T-cell (primary cell): ENCODE measurements at regions not wholly inside any gene's neighbourhood (a gene's known extent, or its start where the extent isn't known, plus 50 kb on each side); places are given as distances from the start of the nearest gene placed in this dataset.
"Not testable (repeated sequence)": the region's sequence is repeated elsewhere in the genome, so short reads cannot be mapped to it uniquely, and the experiment has no call there.

ENCODE experiments used
- ATAC-seq, 4 experiments: fragments of 200-7000 bp in 3 of 4; fragments of 150-1000 bp in 1 of 4; cut with Tn5 transposase; replicated peaks in 1 of 4; 1 replicate in 3 of 4; 2 replicates in 1 of 4; pipeline ENCODE4 v1.10.0; 2021; ENCODE audit warnings: moderate library complexity in 3 of 4, mild to moderate bottlenecking in 2 of 4, moderate number of reproducible peaks in 1 of 4
- CTCF ChIA-PET, 2 donors: fragments of 300-600 bp; sonication (Branson Sonifier 250); formaldehyde crosslinking; loops; one replicate each; lab custom pipeline; 2022; ENCODE audit warnings: antibody characterized with exemption in 2 of 2; lab: Charles Lee
- POLR2A ChIA-PET, 2 donors: fragments of 300-600 bp; sonication (Branson Sonifier 250); formaldehyde crosslinking; loops; one replicate each; lab custom pipeline; 2022; ENCODE audit warnings: antibody characterized with exemption in 2 of 2; lab: Charles Lee
- DNase-seq, 35 experiments: peaks; one replicate each; pipeline versions ENCODE4 v3.0.0 to v3.0.0-alpha.2; 2013 to 2023
- H3K27ac ChIP-seq: one replicate; pipeline ENCODE4 v1.5.1; 2013; ENCODE audit warnings: low read length
- H3K27me3 ChIP-seq, 2 experiments: replicated peaks in 1 of 2; 1 replicate in 1 of 2; 2 replicates in 1 of 2; pipeline versions ENCODE4 v1.6.1 to v1.7.0; 2013; ENCODE audit warnings: low read length in 1 of 2, mixed read lengths in 1 of 2; ENCODE audit not compliant: control insufficient read depth in 2 of 2, insufficient read depth in 2 of 2; ENCODE audit errors: extremely low read depth in 1 of 2
- H3K36me3 ChIP-seq, 2 donors: 1 replicate in 1 of 2; 2 replicates in 1 of 2; pipeline versions ENCODE4 v1.6.1 to v1.7.0; 2013; ENCODE audit warnings: low read length in 1 of 2; ENCODE audit not compliant: control insufficient read depth in 2 of 2, insufficient read depth in 1 of 2; ENCODE audit errors: extremely low read depth in 1 of 2
- H3K4me1 ChIP-seq, 2 experiments: 1 replicate in 1 of 2; 2 replicates in 1 of 2; pipeline versions ENCODE4 v1.6.1 to v1.7.0; 2013; ENCODE audit warnings: low read length in 2 of 2, mixed read lengths in 1 of 2; ENCODE audit not compliant: insufficient read depth in 2 of 2, control insufficient read depth in 1 of 2; ENCODE audit errors: extremely low read depth in 1 of 2
- H3K4me3 ChIP-seq, 2 donors: 1 replicate in 1 of 2; 2 replicates in 1 of 2; pipeline versions ENCODE4 v1.5.1 to v1.7.0; 2013; ENCODE audit warnings: mild to moderate bottlenecking in 2 of 2, low read length in 1 of 2, moderate library complexity in 1 of 2; ENCODE audit not compliant: control insufficient read depth in 1 of 2; ENCODE audit errors: extremely low read depth in 1 of 2
- H3K9me3 ChIP-seq: 2 replicates; pipeline ENCODE4 v1.7.0; 2013
- H3K27ac Mint-ChIP-seq, 2 donors: one replicate each; pipeline ENCODE4 v1.8.0; 2020 to 2021; ENCODE audit warnings: mild to moderate bottlenecking in 2 of 2, mixed read lengths in 2 of 2
- H3K27me3 Mint-ChIP-seq, 2 donors: one replicate each; pipeline ENCODE4 v1.8.0; 2021 to 2022; ENCODE audit warnings: mixed read lengths in 2 of 2
- H3K36me3 Mint-ChIP-seq: one replicate; pipeline ENCODE4 v1.8.0; 2021; ENCODE audit warnings: mixed read lengths
- H3K4me1 Mint-ChIP-seq, 3 donors: one replicate each; pipeline ENCODE4 v1.8.0; 2020 to 2022; ENCODE audit warnings: mixed read lengths in 3 of 3, mild to moderate bottlenecking in 1 of 3
- H3K4me3 Mint-ChIP-seq, 3 donors: one replicate each; pipeline ENCODE4 v1.8.0; 2020 to 2022; ENCODE audit warnings: mild to moderate bottlenecking in 3 of 3, mixed read lengths in 3 of 3, moderate library complexity in 3 of 3
- H3K9me3 Mint-ChIP-seq, 3 donors: one replicate each; pipeline ENCODE4 v1.8.0; 2020 to 2022; ENCODE audit warnings: mixed read lengths in 3 of 3
- WGBS: methylation state at CpG from one replicate; pipeline ENCODE4 v1.1.5; 2013; ENCODE audit warnings: missing lambda C conversion rate; ENCODE audit not compliant: insufficient coverage; 5-methylcytosine and 5-hydroxymethylcytosine counted together

DNA sequence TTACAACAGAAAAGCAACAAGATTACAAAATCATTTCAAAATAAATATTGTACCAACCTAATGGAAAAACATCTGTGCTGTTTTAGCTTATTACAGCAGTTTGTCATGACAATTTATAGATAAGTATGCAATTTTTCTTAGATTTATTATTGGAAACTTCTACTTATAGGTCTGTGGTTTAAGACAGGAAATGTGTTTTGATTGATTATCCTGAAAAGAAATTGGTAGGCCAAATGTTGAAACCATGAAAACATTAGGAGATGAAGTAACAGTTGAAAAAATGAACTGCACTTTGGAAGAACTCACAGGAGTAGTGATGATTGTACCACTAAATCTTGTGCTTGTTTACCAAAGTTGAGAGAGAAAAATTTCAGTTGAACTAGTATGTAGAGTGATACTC, 162.2 kb upstream of the GIMD1 start:
- H3K9me3 Mint-ChIP-seq = peaks cover 0 to 4% (median 2%) of the 10 kb centered on the region in 3 donors
- H3K27me3 Mint-ChIP-seq = no peaks in the 10 kb centered on the region
- Histone ChIP-seq H3K36me3 (no peaks in the 10 kb centered on the region), H3K4me1 (no peaks in the 10 kb centered on the region), H3K27ac (no peak overlapping the region), H3K27me3 (no peaks in the 10 kb centered on the region), H3K9me3 (no peaks in the 10 kb centered on the region), H3K4me3 (no peak overlapping the region)
- no peak for DNase-seq
- H3K27ac Mint-ChIP-seq = no peak overlapping the region
- no peaks in the 10 kb centered on the region for H3K36me3 Mint-ChIP-seq
- H3K4me1 Mint-ChIP-seq = no peaks in the 10 kb centered on the region
- no peak overlapping the region for H3K4me3 Mint-ChIP-seq
- POLR2A ChIA-PET = no interaction called here
- no peak for ATAC-seq
- CTCF ChIA-PET = no interaction called here

DNA sequence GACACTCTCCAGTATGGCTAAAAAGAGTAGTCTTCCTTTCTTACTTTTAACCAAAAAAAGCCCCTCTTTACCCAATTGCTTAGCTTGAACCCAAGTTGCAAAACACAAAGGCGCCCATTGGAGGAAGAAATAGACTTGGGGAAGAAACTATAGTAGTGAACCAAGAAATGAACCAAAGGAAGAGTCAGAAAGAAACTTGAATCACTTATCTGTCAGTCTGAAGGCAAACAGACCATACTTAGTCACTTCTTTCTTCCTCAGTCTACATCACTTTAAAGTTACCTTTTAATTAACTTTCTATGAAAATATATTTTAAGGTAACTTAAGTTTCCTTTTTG, 161.4 kb upstream of the GIMD1 start:
- H3K9me3 Mint-ChIP-seq = peaks cover 0 to 4% (median 2%) of the 10 kb centered on the region in 3 donors
- no CpG with 5 or more reads among the region's 1 CpG for WGBS

DNA sequence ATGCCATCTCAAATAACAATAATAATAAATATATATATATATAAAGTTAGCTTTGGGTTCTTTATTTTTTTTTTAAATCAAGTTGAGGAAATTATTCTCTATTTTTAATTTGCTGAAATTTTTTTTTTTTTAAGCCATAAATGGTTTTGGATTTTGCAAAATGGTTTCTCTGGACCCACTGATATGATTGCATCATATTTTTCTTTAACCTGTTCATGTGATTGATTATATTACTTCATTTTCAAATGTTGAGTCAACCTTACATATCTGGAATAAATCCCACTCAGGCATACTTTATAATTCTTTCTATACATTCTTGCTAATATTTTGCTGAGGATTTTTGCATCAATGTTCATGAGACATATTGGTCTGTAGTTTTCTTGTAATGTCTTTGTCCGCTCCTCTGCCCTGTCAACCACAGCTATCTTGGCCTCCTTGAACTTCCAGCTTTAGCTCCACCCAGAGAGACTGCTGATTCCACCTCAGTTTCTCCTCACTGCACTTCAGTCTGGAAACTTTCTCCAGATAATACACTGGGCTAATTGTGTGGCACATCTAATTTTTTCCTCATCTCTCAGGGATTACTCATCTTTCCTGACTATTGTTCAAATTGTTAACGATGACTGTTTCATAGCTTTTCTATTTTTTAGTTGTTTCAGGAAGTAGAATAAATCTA, 160.9 kb upstream of the GIMD1 start:
- Histone ChIP-seq H3K27me3 (no peaks in the 10 kb centered on the region), H3K9me3 (no peaks in the 10 kb centered on the region), H3K4me3 (no peak overlapping the region), H3K36me3 (no peaks in the 10 kb centered on the region), H3K4me1 (no peaks in the 10 kb centered on the region), H3K27ac (no peak overlapping the region)
- ATAC-seq (no peak), DNase-seq (no peak)
- no peak overlapping the region for H3K27ac Mint-ChIP-seq
- peaks cover 0 to 3% (median 2%) of the 10 kb centered on the region in 3 donors for H3K9me3 Mint-ChIP-seq
- POLR2A ChIA-PET = no interaction called here
- H3K4me1 Mint-ChIP-seq = no peaks in the 10 kb centered on the region
- CTCF ChIA-PET = no interaction called here
- H3K36me3 Mint-ChIP-seq = no peaks in the 10 kb centered on the region
- no CpG with 5 or more reads among the region's 2 CpGs for WGBS
- H3K4me3 Mint-ChIP-seq = no peak overlapping the region
- no peaks in the 10 kb centered on the region for H3K27me3 Mint-ChIP-seq

More for the DNA sequence above, 161.4 kb upstream of the GIMD1 start:
- H3K9me3 ChIP-seq = no peaks in the 10 kb centered on the region
- Mint-ChIP-seq H3K4me1 (no peaks in the 10 kb centered on the region), H3K4me3 (no peak overlapping the region), H3K27me3 (no peaks in the 10 kb centered on the region), H3K36me3 (no peaks in the 10 kb centered on the region), H3K27ac (no peak overlapping the region)
- DNase-seq = no peak
- no peaks in the 10 kb centered on the region for H3K4me1 ChIP-seq
- no peak overlapping the region for H3K27ac ChIP-seq
- no peaks in the 10 kb centered on the region for H3K27me3 ChIP-seq
- POLR2A ChIA-PET = no interaction called here
- H3K4me3 ChIP-seq = no peak overlapping the region
- no peaks in the 10 kb centered on the region for H3K36me3 ChIP-seq
- no peak for ATAC-seq
- CTCF ChIA-PET = no interaction called here

DNA sequence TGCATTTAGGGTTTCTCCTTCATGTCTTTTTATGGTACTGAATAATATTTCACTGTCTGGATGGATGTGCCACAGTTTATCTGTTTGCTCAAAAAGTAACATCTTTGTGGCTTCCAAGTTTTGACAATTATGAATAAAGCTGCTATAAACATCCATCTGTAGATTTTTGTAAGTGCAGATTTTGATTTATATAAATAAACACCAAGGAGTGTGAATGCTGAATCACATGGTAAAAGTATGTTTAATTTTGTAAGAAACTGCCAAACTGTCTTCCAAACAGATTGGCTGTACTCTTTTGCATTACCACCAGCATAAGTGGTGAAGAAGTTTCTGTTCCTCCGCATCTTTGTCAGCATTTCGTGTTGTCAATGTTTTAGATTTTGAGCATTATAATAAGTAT, 158.7 kb upstream of the GIMD1 start:
- H3K36me3 ChIP-seq = no peaks in the 10 kb centered on the region
- Mint-ChIP-seq H3K4me3 (no peak overlapping the region), H3K27ac (no peak overlapping the region), H3K9me3 (no peaks in the 10 kb centered on the region), H3K36me3 (no peaks in the 10 kb centered on the region), H3K4me1 (no peaks in the 10 kb centered on the region), H3K27me3 (no peaks in the 10 kb centered on the region)
- DNase-seq = no peak
- H3K27ac ChIP-seq = no peak overlapping the region
- CTCF ChIA-PET = no interaction called here
- no peaks in the 10 kb centered on the region for H3K9me3 ChIP-seq
- no peaks in the 10 kb centered on the region for H3K4me1 ChIP-seq
- POLR2A ChIA-PET = no interaction called here
- WGBS = no CpG with 5 or more reads among the region's 2 CpGs
- ATAC-seq = no peak
- no peaks in the 10 kb centered on the region for H3K27me3 ChIP-seq
- H3K4me3 ChIP-seq = no peak overlapping the region

DNA sequence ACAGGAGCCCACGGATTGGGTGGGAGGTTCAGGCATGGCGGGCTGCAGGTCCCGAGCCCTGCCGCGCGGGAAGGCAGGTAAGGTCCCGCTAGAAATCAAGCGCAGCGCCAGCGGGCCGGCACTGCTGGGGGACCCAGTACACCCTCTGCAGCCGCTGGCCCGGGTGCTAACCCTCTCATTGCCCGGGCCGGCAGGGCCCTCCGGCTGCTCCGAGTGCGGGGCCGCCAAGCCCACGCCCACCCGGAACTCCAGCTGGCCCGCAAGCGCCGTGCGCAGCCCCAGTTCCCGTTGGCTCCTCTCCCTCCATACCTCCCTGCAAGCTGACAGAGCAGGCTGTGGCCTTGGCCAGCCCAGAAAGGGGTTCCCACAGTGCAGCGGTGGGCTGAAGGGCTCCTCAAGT, 156.8 kb upstream of the GIMD1 start:
- DNase-seq, H3K9me3 ChIP-seq, H3K4me1 Mint-ChIP-seq, H3K27ac ChIP-seq, H3K27me3 Mint-ChIP-seq, H3K4me3 ChIP-seq, H3K36me3 ChIP-seq, H3K36me3 Mint-ChIP-seq, H3K4me3 Mint-ChIP-seq, H3K9me3 Mint-ChIP-seq, CTCF ChIA-PET, ATAC-seq, H3K4me1 ChIP-seq, H3K27ac Mint-ChIP-seq, POLR2A ChIA-PET, H3K27me3 ChIP-seq: not testable (repeated sequence)
- WGBS = 97% methylated on average over 23 of the region's 27 CpGs

DNA sequence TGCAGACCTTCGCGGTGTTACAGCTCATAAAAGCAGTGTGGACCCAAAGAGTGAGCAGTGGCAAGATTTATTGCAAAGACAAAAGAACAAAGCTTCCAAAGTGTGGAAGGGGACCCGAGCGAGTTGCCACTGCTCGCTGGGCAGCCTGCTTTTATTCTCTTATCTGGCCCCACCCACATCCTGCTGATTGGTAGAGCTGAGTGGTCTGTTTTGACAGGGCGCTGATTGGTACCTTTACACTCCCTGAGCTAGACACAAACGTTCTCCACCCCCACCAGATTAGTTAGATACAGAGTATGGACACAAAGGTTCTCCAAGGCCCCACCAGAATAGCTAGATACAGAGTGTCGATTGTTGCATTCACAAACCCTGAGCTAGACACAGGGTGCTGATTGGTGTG, 156.2 kb upstream of the GIMD1 start:
- H3K4me1 ChIP-seq, H3K27ac Mint-ChIP-seq, H3K4me1 Mint-ChIP-seq, H3K36me3 Mint-ChIP-seq, H3K27me3 Mint-ChIP-seq, H3K4me3 Mint-ChIP-seq, H3K9me3 Mint-ChIP-seq, H3K36me3 ChIP-seq, H3K27ac ChIP-seq, CTCF ChIA-PET, ATAC-seq, H3K9me3 ChIP-seq, DNase-seq, H3K27me3 ChIP-seq, H3K4me3 ChIP-seq, POLR2A ChIA-PET: not testable (repeated sequence)
- WGBS = 100% methylated on average over 2 of the region's 8 CpGs

DNA sequence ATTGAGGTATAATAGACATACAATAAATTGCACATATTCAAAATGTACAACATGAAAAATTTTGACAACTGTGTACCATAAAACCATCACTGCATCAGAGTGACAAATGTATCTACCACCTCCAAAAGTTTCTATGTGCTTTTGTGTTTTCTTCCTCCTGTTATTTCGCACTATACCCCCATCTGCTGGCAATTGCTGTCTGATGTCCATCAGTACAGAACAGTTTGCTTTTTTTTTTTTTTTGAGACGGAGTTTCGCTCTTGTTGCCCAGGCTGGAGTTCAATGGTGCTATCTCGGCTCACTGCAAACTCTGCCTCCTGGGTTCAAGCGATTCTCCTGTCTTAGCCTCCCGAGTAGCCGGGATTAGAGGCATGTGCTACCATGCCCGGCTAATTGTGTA, 154.3 kb upstream of the GIMD1 start:
- H3K9me3 ChIP-seq = no peaks in the 10 kb centered on the region
- H3K36me3 Mint-ChIP-seq = no peaks in the 10 kb centered on the region
- H3K27me3 Mint-ChIP-seq = peaks cover 0 to 3% of the 10 kb centered on the region in 2 donors
- WGBS = 96% methylated on average over 4 of the region's 8 CpGs
- ATAC-seq (no peak), DNase-seq (no peak)
- ChIA-PET POLR2A (no interaction called here), CTCF (no interaction called here)
- H3K27ac Mint-ChIP-seq = no peak overlapping the region
- H3K27ac ChIP-seq = no peak overlapping the region
- H3K4me1 ChIP-seq = no peaks in the 10 kb centered on the region
- H3K9me3 Mint-ChIP-seq = peaks cover 2 to 9% (median 3%) of the 10 kb centered on the region in 3 donors
- H3K27me3 ChIP-seq = peaks cover 0 to 2% of the 10 kb centered on the region in 2 experiments
- no peak overlapping the region for H3K4me3 ChIP-seq
- H3K4me1 Mint-ChIP-seq = no peaks in the 10 kb centered on the region
- no peak overlapping the region for H3K4me3 Mint-ChIP-seq
- no peaks in the 10 kb centered on the region for H3K36me3 ChIP-seq
